Prostate gland (tissue), 2 donors: ENCODE measurements at regions not wholly inside any gene's neighbourhood (a gene's known extent, or its start where the extent isn't known, plus 50 kb on each side); places are given as distances from the start of the nearest gene placed in this dataset.
A peak's percentile ranks its signal among the peaks of the same experiment; 100 is the strongest.

Experiments
- DNase-seq: peaks from one replicate; pipeline ENCODE4 v3.0.0-alpha.2; 2019; ENCODE audit warnings: low spot score
- H3K27ac ChIP-seq, 2 donors: fragments of 200-600 bp; sonication (generic); 2 replicates each; pipeline ENCODE4 v1.5.1; 2017 to 2019
- H3K27me3 ChIP-seq: fragments of 200-600 bp; sonication (generic); replicated peaks from 2 replicates; pipeline ENCODE4 v1.5.1; 2019; ENCODE audit not compliant: insufficient read depth
- H3K36me3 ChIP-seq, 2 donors: fragments of 200-600 bp; sonication (generic); 1 replicate in 1 of 2; 2 replicates in 1 of 2; pipeline versions ENCODE4 v1.5.1 to v1.8.1; 2017 to 2019
- H3K4me1 ChIP-seq: fragments of 200-600 bp; sonication (generic); replicated peaks from 2 replicates; pipeline ENCODE4 v1.5.1; 2019
- H3K4me3 ChIP-seq, 2 donors: fragments of 200-600 bp; sonication (generic); 2 replicates each; pipeline ENCODE4 v1.5.1; 2017 to 2019
- H3K9me3 ChIP-seq: fragments of 200-600 bp; sonication (generic); 2 replicates; pipeline ENCODE4 v1.5.1; 2017
- CTCF ChIP-seq, 4 experiments: fragments of 200-600 bp in 2 of 4; fragments of 450-650 bp in 2 of 4; sonication (generic) in 2 of 4; IDR thresholded peaks; 1 replicate in 3 of 4; 2 replicates in 1 of 4; pipeline ENCODE4 v1.5.1; 2016 to 2019; ENCODE audit warnings: antibody characterized with exemption in 4 of 4, mild to moderate bottlenecking in 2 of 4, moderate library complexity in 2 of 4
- POLR2A ChIP-seq: fragments of 450-650 bp; IDR thresholded peaks from one replicate; pipeline ENCODE4 v1.6.1; 2016; ENCODE audit warnings: antibody characterized with exemption, mild to moderate bottlenecking
- POLR2AphosphoS5 ChIP-seq: sonication (generic); formaldehyde crosslinking; IDR thresholded peaks from one replicate; pipeline ENCODE4 v1.6.1; 2017; ENCODE audit warnings: antibody characterized with exemption
- WGBS: methylation state at CpG from one replicate; pipeline ENCODE4 v1.1.5; 2018; 5-methylcytosine and 5-hydroxymethylcytosine counted together
- intact Hi-C: fragments of 100-400 bp; cut with DNase I; formaldehyde crosslinking; loops from one replicate; pipeline ENCODE4 v1.14.2; 2022

DNA sequence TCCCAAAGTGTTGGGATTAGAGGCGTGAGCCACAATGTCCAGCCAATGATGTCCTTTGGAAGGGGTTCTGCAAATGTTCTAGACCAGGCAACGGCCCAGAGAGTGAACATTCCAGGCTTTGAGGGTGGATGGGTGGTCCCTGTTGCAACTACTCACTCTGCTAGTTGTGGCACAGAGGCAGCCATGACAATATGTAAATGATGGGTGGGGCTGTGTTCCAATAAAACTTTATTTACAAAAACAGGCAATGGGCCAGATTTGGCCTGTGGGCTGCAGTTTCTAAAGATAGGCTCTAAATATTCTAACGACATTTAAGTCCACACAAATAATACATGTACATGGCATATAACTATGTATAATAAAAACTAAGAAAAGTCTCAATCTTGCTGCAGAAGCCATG, 276.3 kb downstream of the CTTN start:
- Histone ChIP-seq H3K27me3 (no peaks in the 10 kb centered on the region), H3K36me3 (no peaks in the 10 kb centered on the region), H3K4me3 (no peak overlapping the region), H3K27ac (no peak overlapping the region), H3K4me1 (no peaks in the 10 kb centered on the region), H3K9me3 (no peaks in the 10 kb centered on the region)
- WGBS = 92% methylated on average over 3 of the region's 3 CpGs
- intact Hi-C loops = no loop called here
- TF ChIP-seq CTCF (IDR thresholded peaks at IDR 0.05) = no peak
- TF ChIP-seq POLR2A = no peak
- no peak for TF ChIP-seq POLR2AphosphoS5
- DNase-seq = no peak

DNA sequence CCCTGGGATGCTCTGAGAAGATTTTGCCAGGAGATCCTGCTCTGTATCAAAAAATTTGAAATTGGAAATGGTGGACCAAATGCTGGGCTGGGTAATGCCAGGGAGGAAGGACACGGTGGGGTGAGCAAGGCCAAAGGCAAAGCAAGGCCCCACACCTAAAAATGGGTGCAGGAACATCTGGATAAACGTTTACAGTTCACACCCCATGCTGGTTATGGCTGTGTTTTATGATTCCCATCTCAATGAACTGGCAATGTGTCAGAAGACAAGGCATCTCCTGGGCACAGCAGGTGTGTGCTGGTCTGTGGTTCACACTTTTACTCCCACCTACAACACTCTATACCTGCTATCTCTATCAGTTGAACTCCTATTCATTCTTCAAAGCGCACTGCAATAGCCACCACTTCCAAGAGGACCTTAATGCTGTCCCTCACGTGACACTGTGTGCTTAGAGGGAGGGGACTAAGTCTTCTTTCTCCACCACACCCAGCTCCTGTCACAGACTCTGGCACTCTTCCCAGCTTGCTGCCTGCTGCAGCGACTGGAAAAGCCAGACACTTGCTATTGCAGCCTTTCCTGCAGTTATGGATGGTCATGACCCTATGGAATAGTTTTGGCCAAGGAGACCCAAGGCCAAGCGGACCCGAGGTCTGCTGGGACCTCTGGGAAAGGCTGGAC, 277.5 kb downstream of the CTTN start:
- Histone ChIP-seq H3K4me1 (no peaks in the 10 kb centered on the region), H3K27me3 (no peaks in the 10 kb centered on the region), H3K9me3 (no peaks in the 10 kb centered on the region), H3K36me3 (no peaks in the 10 kb centered on the region), H3K4me3 (no peak overlapping the region), H3K27ac (no peak overlapping the region)
- intact Hi-C loops = no loop called here
- WGBS = 68% methylated on average over 7 of the region's 7 CpGs
- TF ChIP-seq CTCF (IDR thresholded peaks at IDR 0.05) (no peak), POLR2AphosphoS5 (no peak), POLR2A (no peak)
- peak; percentile 34 for DNase-seq

- intact Hi-C loops = no loop called here
- Histone ChIP-seq H3K4me3 (no peak overlapping the region), H3K4me1 (no peaks in the 10 kb centered on the region), H3K9me3 (no peaks in the 10 kb centered on the region), H3K36me3 (no peaks in the 10 kb centered on the region), H3K27ac (no peak overlapping the region), H3K27me3 (no peaks in the 10 kb centered on the region)
- TF ChIP-seq CTCF (IDR thresholded peaks at IDR 0.05) (no peak), POLR2A (no peak), POLR2AphosphoS5 (no peak)
- WGBS = 94% methylated on average over 19 of the region's 19 CpGs
- DNase-seq = no peak
These were observed 279.0 kb downstream of the CTTN start for GRCh38 chr11:70677232-70677916.

DNA sequence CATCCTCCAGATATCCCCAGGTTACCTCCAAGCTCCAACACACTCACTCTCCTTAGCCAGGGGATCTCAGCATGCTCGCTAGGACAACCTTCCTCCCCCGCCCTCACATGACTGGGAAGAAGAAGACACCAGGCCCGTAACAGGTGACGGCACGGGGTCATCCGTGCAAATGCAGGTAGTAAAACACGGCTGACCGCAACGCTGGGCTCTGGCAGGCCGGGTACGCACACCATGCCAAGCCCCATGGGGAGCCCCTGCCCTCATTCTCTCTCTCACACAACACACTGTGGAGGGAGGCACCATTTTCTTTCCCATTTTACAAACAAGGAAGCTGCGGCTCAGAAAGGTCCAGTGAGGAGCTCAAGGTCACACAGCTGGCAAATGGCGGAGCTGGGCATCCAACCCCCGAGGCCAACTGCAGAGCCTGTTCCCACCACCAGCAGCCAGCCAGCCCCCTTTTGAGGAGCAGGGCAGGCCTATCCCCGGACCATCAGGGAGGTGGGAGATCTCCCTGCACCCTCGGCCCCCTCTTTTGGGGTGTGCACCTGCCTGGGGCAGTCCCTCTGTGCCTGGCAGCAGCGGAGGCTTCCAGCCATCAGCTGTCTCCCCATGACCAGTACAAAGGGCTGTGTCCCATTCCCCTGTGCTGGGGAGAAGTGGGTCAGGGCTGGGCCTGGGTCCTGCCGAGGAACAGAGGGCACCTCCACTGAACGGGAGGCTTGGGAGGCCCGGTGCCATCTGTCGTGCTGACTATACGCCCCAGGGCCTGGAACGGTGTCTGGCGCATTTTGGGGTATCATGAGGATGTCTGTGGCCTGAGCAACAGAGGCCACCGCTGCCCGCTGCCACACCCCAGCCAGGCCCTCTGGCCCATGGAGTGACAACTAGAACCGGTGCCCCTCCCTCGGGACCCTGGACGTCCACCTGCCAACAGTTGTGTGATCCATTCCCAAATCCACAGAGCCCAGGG, 280.9 kb downstream of the CTTN start:
- no peak overlapping the region for H3K27ac ChIP-seq
- H3K4me1 ChIP-seq = no peaks in the 10 kb centered on the region
- no peaks in the 10 kb centered on the region for H3K36me3 ChIP-seq
- no peaks in the 10 kb centered on the region for H3K9me3 ChIP-seq
- DNase-seq = no peak
- H3K27me3 ChIP-seq = no peaks in the 10 kb centered on the region
- no peak overlapping the region for H3K4me3 ChIP-seq
- 91% methylated on average over 28 of the region's 29 CpGs for WGBS
- TF ChIP-seq POLR2AphosphoS5 = no peak
- intact Hi-C loops = no loop called here

GRCh38 chr11:70680781-70681281, 282.5 kb downstream of the CTTN start:
- Histone ChIP-seq H3K4me3 (no peak overlapping the region), H3K27ac (no peak overlapping the region), H3K36me3 (no peaks in the 10 kb centered on the region), H3K9me3 (no peaks in the 10 kb centered on the region), H3K4me1 (no peaks in the 10 kb centered on the region), H3K27me3 (no peaks in the 10 kb centered on the region)
- TF ChIP-seq POLR2AphosphoS5 (no peak), POLR2A (no peak), CTCF (IDR thresholded peaks at IDR 0.05) (no peak)
- intact Hi-C loops = no loop called here
- DNase-seq = no peak
- WGBS = 73% methylated on average over 13 of the region's 13 CpGs
